Endothelial cell of hepatic sinusoid (primary cell): ENCODE measurements at regions not wholly inside any gene's neighbourhood (a gene's known extent, or its start where the extent isn't known, plus 50 kb on each side); places are given as distances from the start of the nearest gene placed in this dataset.

Source experiments
- in situ Hi-C: cut with HindIII; loops from 2 replicates; pipeline ENCODE4 v1.10.0; 2017; ENCODE audit warnings: low sequenced_read_pairs

DNA sequence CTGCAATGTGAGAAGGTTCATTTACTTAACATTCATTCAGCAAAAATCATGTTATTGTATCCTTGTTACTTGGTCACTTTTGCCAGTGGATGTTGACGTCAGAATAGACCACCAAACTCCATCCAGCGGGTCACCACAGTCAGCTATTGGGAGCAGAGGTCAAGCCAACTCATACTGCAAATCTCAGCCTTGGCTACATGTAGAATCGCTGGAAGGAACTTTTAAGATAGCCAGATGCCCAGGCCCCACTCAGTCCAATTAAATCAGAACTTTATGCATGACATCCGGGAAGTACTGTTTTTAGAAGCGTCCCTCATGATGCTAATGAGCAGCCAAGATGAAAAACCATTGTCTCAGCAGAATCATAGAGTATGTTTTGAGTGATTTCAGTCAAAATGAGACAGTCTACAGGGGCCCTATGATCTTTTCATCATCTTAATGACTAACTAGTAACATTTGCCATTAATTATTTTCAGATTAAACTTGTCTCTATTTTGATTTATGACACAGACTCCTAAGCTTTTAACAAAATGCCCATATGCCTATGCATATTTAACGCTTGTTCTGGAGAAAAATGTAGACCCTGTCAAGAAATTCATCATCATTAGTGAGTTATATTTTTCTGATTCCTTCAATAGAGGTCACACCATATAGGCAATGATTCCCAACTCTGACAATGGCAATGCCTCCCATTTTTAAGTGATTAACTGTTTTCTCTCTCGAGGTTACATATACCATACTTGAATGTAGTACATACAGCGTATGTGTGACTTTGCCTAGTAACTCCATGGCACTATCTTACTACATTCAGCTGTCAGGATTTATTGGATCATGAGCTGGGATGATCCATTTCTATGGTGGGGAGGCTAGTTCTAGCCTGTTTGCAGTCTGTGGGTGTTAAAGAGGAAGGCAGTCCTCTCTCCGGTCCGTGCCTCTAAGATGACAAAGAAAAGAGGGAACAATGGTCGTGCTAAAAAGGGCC lies 63.7 kb upstream of the CCBE1 start:
- in situ Hi-C loops, result loop anchor here (5.0 kb wide), 1 partner anchor 54 kb away; no protein-coding TSS in a partner anchor

DNA sequence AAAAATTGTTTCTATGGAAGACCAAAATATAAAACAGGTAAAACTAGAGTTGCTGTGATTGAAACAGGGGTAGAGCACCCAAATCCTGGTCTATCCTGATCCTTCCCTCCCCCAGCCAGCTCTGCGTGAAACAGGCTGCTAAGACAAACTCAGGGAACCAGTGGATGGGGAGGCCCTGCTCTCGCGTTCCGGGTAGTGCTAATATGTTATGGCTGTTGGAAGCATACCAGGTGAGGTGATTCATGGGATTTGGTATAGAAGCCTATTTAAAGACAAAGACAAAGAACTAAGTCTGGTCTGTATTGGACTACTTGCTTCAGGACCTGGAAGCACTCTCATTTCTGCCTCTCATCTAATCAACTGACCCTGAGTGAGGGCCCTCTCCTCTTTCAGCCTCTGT lies 63.0 kb upstream of the CCBE1 start:
- in situ Hi-C loops, result loop anchor here (5.0 kb wide), 1 partner anchor 53 kb away; no protein-coding TSS in a partner anchor

DNA sequence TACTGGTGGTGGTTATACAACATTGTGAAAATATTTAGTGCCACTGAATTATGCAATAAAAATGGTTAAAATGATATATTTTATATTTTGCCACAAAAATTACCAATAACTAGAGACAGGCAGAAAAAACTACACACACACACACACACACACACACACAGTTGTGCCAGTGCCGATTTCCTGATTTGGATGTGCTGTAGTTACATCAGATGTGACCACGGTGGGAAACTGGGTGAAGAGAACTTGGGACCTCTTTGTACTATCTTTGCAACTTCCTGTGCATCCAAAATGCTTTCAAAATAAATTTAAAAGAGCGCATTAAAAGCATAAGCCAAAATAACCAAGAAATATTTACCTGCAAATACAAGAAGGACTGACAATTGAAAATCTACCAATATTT lies 61.6 kb upstream of the CCBE1 start:
- in situ Hi-C loops, result no loop called here

DNA sequence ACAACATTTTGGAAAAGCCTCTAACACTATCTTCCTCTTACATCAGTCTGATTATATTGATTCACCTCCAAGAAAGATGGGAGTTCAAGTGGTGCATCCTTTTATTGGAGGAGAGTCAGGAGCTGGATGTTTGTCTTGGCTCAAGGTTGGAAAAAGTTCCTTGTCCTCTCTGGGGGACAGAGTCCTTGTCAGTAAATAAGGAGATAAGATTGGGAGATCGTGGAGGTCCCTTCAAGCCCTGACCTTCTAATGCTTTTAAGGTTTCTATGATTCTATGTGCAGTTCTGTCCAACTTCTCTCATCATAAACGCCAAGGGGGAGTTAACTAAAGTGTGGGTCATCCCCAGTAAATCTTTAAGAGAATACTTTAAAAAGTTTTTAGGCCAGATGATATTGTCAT lies 60.9 kb upstream of the CCBE1 start:
- in situ Hi-C loops, result no loop called here

DNA sequence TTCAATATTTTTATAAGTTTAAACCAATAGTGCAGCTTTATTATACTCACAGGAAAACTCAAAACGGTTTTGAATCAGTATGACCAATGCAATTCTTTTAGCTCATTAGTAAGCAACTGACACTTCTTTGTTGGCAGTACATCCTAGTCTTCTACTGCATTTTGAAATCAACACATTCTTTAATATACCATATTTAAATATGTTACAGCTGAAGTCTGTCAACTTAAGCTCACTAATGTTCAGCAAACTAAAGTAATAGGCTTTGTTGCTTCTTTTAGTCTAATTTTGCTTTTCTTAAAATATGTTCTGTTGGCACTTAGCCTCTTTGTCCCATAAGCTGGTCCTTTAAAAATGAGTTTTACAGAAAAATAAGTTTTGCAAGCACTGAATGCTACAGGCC lies 55.4 kb upstream of the CCBE1 start:
- in situ Hi-C loops, result no loop called here

DNA sequence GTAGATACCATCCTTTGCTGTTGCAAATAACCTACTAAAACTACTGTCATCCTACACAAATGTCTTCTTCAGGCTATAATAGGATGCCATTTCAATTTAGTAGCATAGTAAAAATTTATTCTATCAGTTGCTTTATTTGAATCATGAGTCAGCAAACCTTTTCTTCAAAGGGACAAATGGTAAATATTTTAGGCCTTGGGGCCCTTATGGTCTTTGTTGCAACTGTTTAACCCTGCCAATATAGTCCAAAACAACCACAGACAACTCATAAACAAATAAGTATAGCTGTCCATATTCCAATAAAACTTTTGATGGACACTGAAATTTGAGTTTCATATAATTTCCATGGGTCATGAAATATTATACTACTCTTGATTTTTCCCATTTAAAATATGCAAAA lies 54.0 kb upstream of the CCBE1 start:
- in situ Hi-C loops, result no loop called here

DNA sequence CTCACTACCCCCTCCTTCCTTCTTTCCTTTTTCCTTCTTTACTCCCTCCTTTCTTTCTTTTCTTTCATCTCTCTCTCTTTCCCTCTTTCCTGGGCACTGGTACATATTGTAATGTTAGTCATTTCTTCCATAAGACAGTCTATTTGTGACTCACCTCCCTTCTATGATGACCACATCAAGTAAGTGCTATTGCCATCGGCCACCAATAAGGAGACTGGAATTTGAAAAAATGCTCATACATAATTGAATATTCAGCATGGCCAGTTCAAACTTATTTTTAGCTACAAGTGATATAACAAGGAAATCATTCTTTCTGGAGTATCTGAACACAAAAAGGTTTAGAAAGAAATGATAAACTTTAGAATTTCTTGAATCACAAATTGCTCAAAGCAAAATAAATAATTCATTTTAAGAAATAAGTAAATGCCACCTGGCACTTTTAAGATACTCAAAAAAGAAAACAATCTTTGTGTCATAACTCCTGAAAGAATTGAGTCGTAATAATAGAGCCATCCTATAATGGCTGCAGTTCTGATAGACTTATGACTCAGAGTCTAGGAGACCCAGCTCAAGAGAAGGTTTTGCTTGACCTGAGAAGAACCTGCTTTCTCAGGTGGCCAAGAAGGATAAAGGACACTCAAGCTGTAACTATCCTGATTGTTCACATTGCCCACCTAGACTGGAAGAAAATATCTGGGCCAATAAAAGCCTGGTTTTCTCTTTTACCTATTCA lies 51.6 kb upstream of the CCBE1 start:
- in situ Hi-C loops, result no loop called here
